ENCODE measurements at regions not wholly inside any gene's neighbourhood (a gene's known extent, or its start where the extent isn't known, plus 50 kb on each side); places are given as distances from the start of the nearest gene placed in this dataset.

DNA sequence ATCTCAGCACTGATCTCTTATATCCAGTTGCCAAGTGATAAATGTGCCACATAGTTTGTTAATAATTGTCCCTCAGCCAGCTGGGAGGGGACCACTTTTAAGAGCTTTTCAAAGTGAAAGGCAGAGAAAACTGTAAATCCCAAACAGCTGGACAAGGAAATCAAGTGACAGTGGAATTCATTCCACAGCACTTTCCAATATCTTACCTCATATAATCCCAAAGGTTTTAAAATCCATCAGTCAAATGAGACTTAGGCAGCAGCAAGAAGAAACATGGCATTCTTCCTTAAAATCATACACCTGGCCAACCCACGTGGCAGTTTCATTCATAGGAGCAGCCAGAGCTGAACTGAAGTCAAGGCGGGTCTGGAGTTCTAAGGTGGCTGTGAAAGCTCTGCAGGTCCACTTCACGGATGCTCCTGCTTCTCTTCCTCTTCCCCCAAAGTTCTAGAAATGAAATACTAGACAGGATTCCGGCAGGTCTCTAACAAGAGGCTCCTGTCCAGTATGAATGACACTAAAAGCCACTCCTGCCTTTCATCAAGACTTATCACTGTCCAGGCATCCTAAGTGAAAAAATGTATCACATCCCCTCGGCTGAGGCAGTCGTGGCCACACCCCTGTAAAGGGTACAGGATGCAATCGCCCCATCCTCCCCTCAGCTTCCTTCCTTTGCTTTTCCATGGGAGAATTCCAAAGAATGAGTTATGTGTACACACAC, 190.4 kb upstream of the STK17B start:
- TF ChIP-seq, protein P1, sequence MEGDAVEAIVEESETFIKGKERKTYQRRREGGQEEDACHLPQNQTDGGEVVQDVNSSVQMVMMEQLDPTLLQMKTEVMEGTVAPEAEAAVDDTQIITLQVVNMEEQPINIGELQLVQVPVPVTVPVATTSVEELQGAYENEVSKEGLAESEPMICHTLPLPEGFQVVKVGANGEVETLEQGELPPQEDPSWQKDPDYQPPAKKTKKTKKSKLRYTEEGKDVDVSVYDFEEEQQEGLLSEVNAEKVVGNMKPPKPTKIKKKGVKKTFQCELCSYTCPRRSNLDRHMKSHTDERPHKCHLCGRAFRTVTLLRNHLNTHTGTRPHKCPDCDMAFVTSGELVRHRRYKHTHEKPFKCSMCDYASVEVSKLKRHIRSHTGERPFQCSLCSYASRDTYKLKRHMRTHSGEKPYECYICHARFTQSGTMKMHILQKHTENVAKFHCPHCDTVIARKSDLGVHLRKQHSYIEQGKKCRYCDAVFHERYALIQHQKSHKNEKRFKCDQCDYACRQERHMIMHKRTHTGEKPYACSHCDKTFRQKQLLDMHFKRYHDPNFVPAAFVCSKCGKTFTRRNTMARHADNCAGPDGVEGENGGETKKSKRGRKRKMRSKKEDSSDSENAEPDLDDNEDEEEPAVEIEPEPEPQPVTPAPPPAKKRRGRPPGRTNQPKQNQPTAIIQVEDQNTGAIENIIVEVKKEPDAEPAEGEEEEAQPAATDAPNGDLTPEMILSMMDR (IDR thresholded peaks at IDR 0.05) = no peak
- TF ChIP-seq POLR2A (IDR thresholded peaks at IDR 0.05) = no peak

Measured in adrenal gland (tissue), 5 donors.